Thoracic aorta (tissue), 2 donors: ENCODE measurements at regions not wholly inside any gene's neighbourhood (a gene's known extent, or its start where the extent isn't known, plus 50 kb on each side); places are given as distances from the start of the nearest gene placed in this dataset.

Source experiments
- ATAC-seq: fragments of 150-250 bp; one replicate; pipeline ENCODE4 v1.8.0; 2017; ENCODE audit warnings: low read depth; ENCODE audit not compliant: insufficient number of reproducible peaks, low FRiP score
- DNase-seq: peaks from one replicate; pipeline ENCODE4 v3.0.0-alpha.2; 2020; ENCODE audit warnings: low spot score
- H3K27ac ChIP-seq, 2 donors: fragments of 200-600 bp; sonication (generic); 1 replicate in 1 of 2; 2 replicates in 1 of 2; pipeline ENCODE4 v1.5.1; 2016; ENCODE audit warnings: mild to moderate bottlenecking in 2 of 2, moderate library complexity in 2 of 2
- H3K27me3 ChIP-seq: fragments of 200-600 bp; sonication (generic); replicated peaks from 2 replicates; pipeline ENCODE4 v1.6.0; 2016; ENCODE audit warnings: mild to moderate bottlenecking; ENCODE audit not compliant: insufficient read depth
- H3K36me3 ChIP-seq: fragments of 200-600 bp; sonication (generic); one replicate; pipeline ENCODE4 v1.5.1; 2016
- H3K4me1 ChIP-seq, 2 donors: fragments of 200-600 bp; sonication (generic); 1 replicate in 1 of 2; 2 replicates in 1 of 2; pipeline versions ENCODE4 v1.5.1 to v1.6.0; 2016; ENCODE audit warnings: low read depth in 2 of 2, mild to moderate bottlenecking in 1 of 2; ENCODE audit not compliant: control insufficient read depth in 1 of 2
- H3K4me3 ChIP-seq: fragments of 200-600 bp; sonication (generic); 2 replicates; pipeline ENCODE4 v1.5.1; 2016; ENCODE audit warnings: mild to moderate bottlenecking
- H3K9me3 ChIP-seq: fragments of 200-600 bp; sonication (generic); 2 replicates; pipeline ENCODE4 v1.5.1; 2016
- TF ChIP-seq, protein P1 (sequence below): fragments of 200-600 bp; sonication (generic); IDR thresholded peaks from one replicate; pipeline ENCODE4 v1.5.1; 2019; ENCODE audit warnings: antibody characterized with exemption

DNA sequence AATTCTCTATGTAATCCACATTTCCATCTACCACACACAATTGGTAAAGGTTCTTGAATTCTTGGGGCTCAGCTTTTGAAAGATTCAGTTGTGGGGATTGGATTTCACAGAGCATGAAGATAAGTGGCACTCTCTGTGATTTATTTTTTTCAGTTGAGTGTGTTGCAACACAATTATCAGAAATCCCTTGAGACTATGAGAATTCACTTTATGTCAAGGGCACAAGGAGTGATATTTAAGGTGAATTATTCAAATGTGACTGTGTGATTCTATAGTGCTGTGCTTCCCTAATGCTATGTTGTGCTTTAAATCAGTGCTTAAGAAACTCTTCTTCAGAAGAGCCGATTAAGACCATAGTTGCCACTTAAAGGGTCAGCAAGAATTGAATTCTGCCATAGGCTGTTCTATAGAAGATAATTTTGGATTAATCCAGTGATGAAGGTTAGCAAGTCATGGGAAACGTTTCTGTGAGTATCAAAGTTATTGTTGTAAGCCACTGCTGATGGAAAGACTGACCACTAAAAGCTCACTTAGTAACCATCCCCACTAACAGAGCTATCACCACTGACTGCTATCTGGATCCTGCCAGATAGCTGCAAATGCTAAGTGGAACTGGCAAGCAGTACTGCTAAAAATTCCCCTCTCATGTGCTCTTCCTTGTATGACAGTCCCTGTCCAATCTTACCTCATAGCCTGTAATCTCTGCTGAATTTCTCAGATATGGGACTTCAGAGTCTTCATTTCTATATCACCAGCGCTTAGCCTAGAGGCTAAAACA, 134.0 kb upstream of the SEMA3D start:
- H3K4me1 ChIP-seq = no peaks in the 10 kb centered on the region
- no peaks in the 10 kb centered on the region for H3K36me3 ChIP-seq
- H3K4me3 ChIP-seq = no peak overlapping the region
- no peaks in the 10 kb centered on the region for H3K27me3 ChIP-seq
- H3K27ac ChIP-seq = no peak overlapping the region
- H3K9me3 ChIP-seq = no peaks in the 10 kb centered on the region
- DNase-seq (no peak), ATAC-seq (no peak)
- TF ChIP-seq, protein P1, sequence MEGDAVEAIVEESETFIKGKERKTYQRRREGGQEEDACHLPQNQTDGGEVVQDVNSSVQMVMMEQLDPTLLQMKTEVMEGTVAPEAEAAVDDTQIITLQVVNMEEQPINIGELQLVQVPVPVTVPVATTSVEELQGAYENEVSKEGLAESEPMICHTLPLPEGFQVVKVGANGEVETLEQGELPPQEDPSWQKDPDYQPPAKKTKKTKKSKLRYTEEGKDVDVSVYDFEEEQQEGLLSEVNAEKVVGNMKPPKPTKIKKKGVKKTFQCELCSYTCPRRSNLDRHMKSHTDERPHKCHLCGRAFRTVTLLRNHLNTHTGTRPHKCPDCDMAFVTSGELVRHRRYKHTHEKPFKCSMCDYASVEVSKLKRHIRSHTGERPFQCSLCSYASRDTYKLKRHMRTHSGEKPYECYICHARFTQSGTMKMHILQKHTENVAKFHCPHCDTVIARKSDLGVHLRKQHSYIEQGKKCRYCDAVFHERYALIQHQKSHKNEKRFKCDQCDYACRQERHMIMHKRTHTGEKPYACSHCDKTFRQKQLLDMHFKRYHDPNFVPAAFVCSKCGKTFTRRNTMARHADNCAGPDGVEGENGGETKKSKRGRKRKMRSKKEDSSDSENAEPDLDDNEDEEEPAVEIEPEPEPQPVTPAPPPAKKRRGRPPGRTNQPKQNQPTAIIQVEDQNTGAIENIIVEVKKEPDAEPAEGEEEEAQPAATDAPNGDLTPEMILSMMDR = no peak

DNA sequence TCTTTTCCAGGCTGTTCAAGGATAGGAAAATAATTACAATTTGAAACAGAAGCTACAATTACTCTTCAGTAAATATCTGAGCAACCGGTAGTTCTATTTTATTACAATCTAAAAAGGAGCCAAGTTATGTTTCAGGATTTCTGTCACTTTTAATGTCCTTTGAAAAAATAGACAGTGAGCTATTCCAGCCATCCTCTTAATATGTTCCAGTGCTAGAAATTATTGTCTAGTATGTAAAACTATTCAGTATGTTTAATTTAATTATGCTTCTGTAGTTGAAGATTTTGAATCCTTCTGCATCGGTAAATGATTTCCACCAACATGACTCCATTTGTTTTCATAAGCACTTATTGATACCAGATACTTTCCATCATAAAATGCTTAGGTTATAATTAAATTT, 129.6 kb upstream of the SEMA3D start:
- Histone ChIP-seq H3K36me3 (no peaks in the 10 kb centered on the region), H3K4me1 (no peaks in the 10 kb centered on the region), H3K9me3 (no peaks in the 10 kb centered on the region), H3K4me3 (no peak overlapping the region), H3K27ac (no peak overlapping the region), H3K27me3 (no peaks in the 10 kb centered on the region)
- DNase-seq (no peak), ATAC-seq (no peak)
- TF ChIP-seq, protein P1 = no peak

DNA sequence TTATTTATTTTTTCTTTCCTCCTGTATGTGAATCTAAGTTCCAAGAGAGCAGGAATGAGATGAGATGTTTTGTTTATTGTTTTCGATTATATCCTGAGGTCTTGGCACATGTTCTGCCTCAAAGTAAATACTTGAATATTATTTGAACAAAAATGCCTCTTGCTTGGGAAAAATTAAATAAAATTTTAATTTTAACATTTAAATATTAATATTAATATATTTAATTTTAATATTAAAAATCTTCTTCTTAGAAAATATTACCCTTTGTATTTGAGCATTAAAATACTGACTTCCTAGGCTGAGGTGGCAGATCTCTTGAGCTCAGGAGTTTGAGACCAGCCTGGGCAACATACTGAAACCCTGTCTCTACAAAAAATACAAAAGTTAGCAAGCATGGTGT, 123.4 kb upstream of the SEMA3D start:
- Histone ChIP-seq H3K27me3 (no peaks in the 10 kb centered on the region), H3K36me3 (no peaks in the 10 kb centered on the region), H3K4me1 (no peaks in the 10 kb centered on the region), H3K9me3 (no peaks in the 10 kb centered on the region), H3K27ac (no peak overlapping the region), H3K4me3 (no peak overlapping the region)
- ATAC-seq (no peak), DNase-seq (no peak)
- TF ChIP-seq, protein P1 = no peak

DNA sequence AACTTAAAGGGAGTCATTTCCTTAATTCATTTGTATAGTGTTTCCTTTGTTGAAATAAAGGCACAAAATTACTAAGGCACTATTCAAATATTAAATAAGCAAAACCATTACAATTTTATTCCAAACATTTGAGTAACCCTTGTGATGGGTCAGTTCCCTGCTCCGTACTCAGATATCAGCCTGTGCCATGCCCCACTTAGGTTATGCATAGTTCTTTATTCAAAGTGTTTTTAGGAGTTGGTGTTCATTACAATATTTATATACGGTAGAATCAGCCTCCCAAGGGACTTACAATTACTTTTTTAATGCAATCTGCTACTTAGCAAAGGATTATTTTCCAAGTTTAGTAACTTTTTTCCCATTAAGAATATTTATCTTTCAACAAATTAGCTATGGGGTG, 119.3 kb upstream of the SEMA3D start:
- no peaks in the 10 kb centered on the region for H3K9me3 ChIP-seq
- no peaks in the 10 kb centered on the region for H3K27me3 ChIP-seq
- no peak overlapping the region for H3K27ac ChIP-seq
- no peak overlapping the region for H3K4me3 ChIP-seq
- TF ChIP-seq, protein P1 = no peak
- H3K4me1 ChIP-seq = no peaks in the 10 kb centered on the region
- ATAC-seq (no peak), DNase-seq (no peak)
- H3K36me3 ChIP-seq = no peaks in the 10 kb centered on the region

DNA sequence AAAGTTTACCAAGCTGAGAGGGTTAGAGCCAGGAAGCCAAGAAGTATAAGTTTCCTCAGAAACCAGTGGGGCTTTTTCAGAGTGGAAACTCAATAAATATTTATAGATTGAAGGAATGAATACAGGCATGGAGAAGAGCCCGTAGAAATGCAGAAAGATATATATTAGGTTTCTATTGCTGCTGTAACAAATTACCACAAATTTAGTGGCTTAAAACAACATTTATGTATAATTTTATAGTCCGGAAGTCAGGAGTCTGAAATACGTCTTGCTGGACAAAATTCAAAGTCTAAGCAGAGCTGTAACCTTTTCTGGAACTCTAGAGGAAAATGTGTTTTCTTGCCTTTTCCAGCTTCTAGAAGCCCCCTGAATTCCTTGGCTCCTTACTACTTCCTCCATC, 107.3 kb upstream of the SEMA3D start:
- no peaks in the 10 kb centered on the region for H3K36me3 ChIP-seq
- H3K4me1 ChIP-seq = no peaks in the 10 kb centered on the region
- H3K4me3 ChIP-seq = no peak overlapping the region
- no peak for ATAC-seq
- H3K9me3 ChIP-seq = no peaks in the 10 kb centered on the region
- no peak for DNase-seq
- H3K27ac ChIP-seq = no peak overlapping the region
- TF ChIP-seq, protein P1 = no peak
- H3K27me3 ChIP-seq = no peaks in the 10 kb centered on the region
